ENCODE measurements at regions not wholly inside any gene's neighbourhood (a gene's known extent, or its start where the extent isn't known, plus 50 kb on each side); places are given as distances from the start of the nearest gene placed in this dataset.
"Not testable (repeated sequence)": the region's sequence is repeated elsewhere in the genome, so short reads cannot be mapped to it uniquely, and the experiment has no call there.

- DNase-seq = no peak
Measured at GRCh38 chr4:83213640-83214039, 71.0 kb downstream of the COQ2 start.

- no peak for DNase-seq
Measured at GRCh38 chr4:83212041-83212851, 72.4 kb downstream of the COQ2 start.

GRCh38 chr4:83209419-83209818 is 75.2 kb downstream of the COQ2 start:
- DNase-seq = no peak

- no peak for DNase-seq
Measured at GRCh38 chr4:83208371-83209365, 75.9 kb downstream of the COQ2 start.

GRCh38 chr4:83207497-83208101 is 77.0 kb downstream of the COQ2 start:
- DNase-seq = no peak

- peak; percentile 47 for DNase-seq
Measured at GRCh38 chr4:83205760-83206159, 78.8 kb downstream of the COQ2 start.

- DNase-seq = no peak
Measured at GRCh38 chr4:83204731-83205130, 79.9 kb downstream of the COQ2 start.

GRCh38 chr4:83201761-83202160 is 82.8 kb downstream of the COQ2 start:
- no peak for DNase-seq

GRCh38 chr4:83197555-83198235 is 83.2 kb upstream of the PLAC8 start:
- DNase-seq = peak; percentile 84

GRCh38 chr4:83196921-83197320 is 82.4 kb upstream of the PLAC8 start:
- DNase-seq = no peak

- DNase-seq = no peak
Measured at GRCh38 chr4:83195269-83195668, 80.7 kb upstream of the PLAC8 start.

GRCh38 chr4:83194588-83194987 is 80.1 kb upstream of the PLAC8 start:
- not testable (repeated sequence) for DNase-seq

GRCh38 chr4:83192634-83193033 is 78.1 kb upstream of the PLAC8 start:
- no peak for DNase-seq

- DNase-seq = no peak
Measured at GRCh38 chr4:83191026-83191425, 76.5 kb upstream of the PLAC8 start.

GRCh38 chr4:83189631-83190136 is 75.2 kb upstream of the PLAC8 start:
- no peak for DNase-seq

- peak; percentile 92 for DNase-seq
Measured at GRCh38 chr4:83180431-83180968, 66.0 kb upstream of the PLAC8 start.

- no peak for DNase-seq
Measured at GRCh38 chr4:83179205-83179604, 64.7 kb upstream of the PLAC8 start.

GRCh38 chr4:83178029-83178428 is 63.5 kb upstream of the PLAC8 start:
- no peak for DNase-seq

- DNase-seq = no peak
Measured at GRCh38 chr4:83177182-83177581, 62.7 kb upstream of the PLAC8 start.

- DNase-seq = peak; percentile 75
Measured at GRCh38 chr4:83174844-83175414, 60.4 kb upstream of the PLAC8 start.

- DNase-seq = peak; percentile 69
Measured at GRCh38 chr4:83172371-83172770, 57.8 kb upstream of the PLAC8 start.

Measured in suppressor macrophage treated with lipopolysaccharide for 4 hours (primary cell).